ENCODE measurements at regions not wholly inside any gene's neighbourhood (a gene's known extent, or its start where the extent isn't known, plus 50 kb on each side); places are given as distances from the start of the nearest gene placed in this dataset.

- no peak for TF ChIP-seq GATA2 (CRISPR knock-in tag; IDR thresholded peaks at IDR 0.05)
- TF ChIP-seq NFYB (IDR thresholded peaks at IDR 0.05; ENCODE audit: extremely low read depth, insufficient read length), result no peak
- TF ChIP-seq CCAR2 (IDR thresholded peaks at IDR 0.05; ENCODE audit: low read depth, low read length), result no peak
- TF ChIP-seq DPF2 (IDR thresholded peaks at IDR 0.05), result no peak
- TF ChIP-seq JUND (IDR thresholded peaks at IDR 0.05; ENCODE audit: borderline replicate concordance, low read depth, low read length), result no peak
- TF ChIP-seq JUND (tag; IDR thresholded peaks at IDR 0.05; ENCODE audit: borderline replicate concordance, low read depth, low read length), result no peak
- TF ChIP-seq DNMT1 (IDR thresholded peaks at IDR 0.05), result no peak
- no peak for TF ChIP-seq RBM14 (IDR thresholded peaks at IDR 0.05; ENCODE audit: borderline replicate concordance, insufficient read depth, low read depth, low read length)
Measured at GRCh38 chr20:56117350-56117749, 112.0 kb upstream of the CBLN4 start.
